Motor neuron (in vitro differentiated cells): ENCODE measurements at regions not wholly inside any gene's neighbourhood (a gene's known extent, or its start where the extent isn't known, plus 50 kb on each side); places are given as distances from the start of the nearest gene placed in this dataset.
A peak's percentile ranks its signal among the peaks of the same experiment; 100 is the strongest.

Experiments
- ATAC-seq, 8 experiments: fragments of 200-7000 bp; cut with Tn5 transposase; replicated peaks in 6 of 8; 2 replicates each; pipeline ENCODE4 v1.8.0; 2021; ENCODE audit warnings: mild to moderate bottlenecking in 8 of 8, moderate library complexity in 8 of 8
- H3K27ac ChIP-seq, 2 donors: fragments of 250-450 bp; sonication (Bioruptor Pico); 2 replicates each; pipeline ENCODE4 v1.9.0; 2021; ENCODE audit warnings: antibody characterized with exemption in 2 of 2, mild to moderate bottlenecking in 2 of 2, moderate library complexity in 1 of 2
- H3K4me1 ChIP-seq, 2 donors: fragments of 250-450 bp; sonication (Bioruptor Pico); replicated peaks in 1 of 2; 2 replicates each; pipeline ENCODE4 v1.6.1; 2021; ENCODE audit warnings: antibody characterized with exemption in 2 of 2, mild to moderate bottlenecking in 2 of 2, moderate library complexity in 1 of 2
- H3K4me3 ChIP-seq, 5 donors: fragments of 250-450 bp; sonication (Bioruptor Pico); 2 replicates each; pipeline ENCODE4 v1.9.0; 2021; ENCODE audit warnings: antibody characterized with exemption in 5 of 5, mild to moderate bottlenecking in 5 of 5, moderate library complexity in 4 of 5
- WGBS, 10 experiments: fragments of 450-650 bp; shearing (Covaris generic); methylation state at CpG; one replicate each; pipeline ENCODE4 v1.0.0; 2022; 5-methylcytosine and 5-hydroxymethylcytosine counted together
- in situ Hi-C, 9 experiments: fragments of 400-800 bp; cut with MboI; loops; one replicate each; pipeline ENCODE4 v1.15.0; 2021; ENCODE audit warnings: low sequenced_read_pairs in 9 of 9, low pct_unique_long_range_greater_than_20kb in 2 of 9; ENCODE audit not compliant: unreplicated experiment in 9 of 9

DNA sequence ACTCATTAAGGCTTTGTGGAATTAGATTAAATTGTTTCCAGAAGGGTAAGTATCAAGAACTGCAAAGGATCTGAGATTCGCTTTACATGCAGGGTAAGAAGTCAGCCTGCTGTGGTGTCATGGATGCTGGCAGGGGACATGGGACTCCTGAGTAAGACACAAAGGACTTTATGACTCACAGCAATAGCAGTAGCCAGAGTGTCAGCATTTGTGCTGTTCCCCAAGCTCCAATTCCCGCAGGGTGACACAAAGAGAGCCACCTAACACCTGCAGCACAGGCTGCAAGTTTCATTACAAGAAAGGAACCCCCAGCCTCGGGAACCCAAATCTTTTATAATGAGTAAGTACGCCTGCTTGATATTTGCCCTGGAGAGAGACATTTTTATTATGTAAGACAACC lies 298.1 kb upstream of the POU3F1 start:
- peak in 4 of 8 experiments; percentile 35 to 76 (median 48) for ATAC-seq
- Histone ChIP-seq H3K4me3 (no peak overlapping the region), H3K27ac (no peak overlapping the region), H3K4me1 (no peaks in the 10 kb centered on the region)
- in situ Hi-C loops = no loop called here
- WGBS, 10 experiments = 0 to 71% (median 63%) methylated on average over 1 to 3 of the region's 4 CpGs; no CpG with 5 or more reads in 6 of the 10 experiments

- Histone ChIP-seq H3K4me1 (peaks cover 8% of the 10 kb centered on the region in 2 donors), H3K4me3 (no peak overlapping the region), H3K27ac (no peak overlapping the region)
- 0 to 100% (median 90%) methylated on average over 2 to 4 of the region's 4 CpGs for WGBS, 10 experiments
- peak in 3 of 8 experiments; percentile 18 to 61 (median 31) for ATAC-seq
- in situ Hi-C loops = no loop called here
These were observed 295.1 kb upstream of the POU3F1 start for GRCh38 chr1:38341694-38342093.

- Histone ChIP-seq H3K4me1 (peaks cover 20 to 21% of the 10 kb centered on the region in 2 donors), H3K27ac (no peak overlapping the region), H3K4me3 (no peak overlapping the region)
- 20 to 80% (median 72%) methylated on average over 1 to 5 of the region's 5 CpGs; no CpG with 5 or more reads in 3 of the 10 experiments for WGBS, 10 experiments
- in situ Hi-C loops = no loop called here
- no peak for ATAC-seq
These were observed 293.8 kb upstream of the POU3F1 start for GRCh38 chr1:38340409-38340808.

DNA sequence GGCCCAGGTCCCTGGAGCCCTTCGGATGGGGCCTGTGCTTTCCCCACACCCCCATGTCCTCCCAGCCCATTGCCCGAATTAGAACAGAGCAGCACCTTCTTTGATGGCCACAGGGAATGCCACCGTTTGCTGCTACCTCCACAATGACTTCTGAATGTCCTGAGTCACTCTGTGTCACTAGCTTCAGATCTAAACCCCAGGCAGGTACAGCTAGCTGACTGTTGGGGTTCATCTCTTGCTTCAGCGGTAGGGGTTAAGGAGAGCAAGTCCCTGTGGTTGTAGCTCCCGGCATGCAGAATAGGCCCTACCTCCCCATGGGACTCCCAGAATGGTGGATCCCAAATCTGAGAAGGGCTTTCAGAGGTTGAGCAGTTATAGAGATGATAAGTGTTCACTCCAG lies 291.1 kb upstream of the POU3F1 start:
- in situ Hi-C loops = no loop called here
- peaks cover 26 to 27% of the 10 kb centered on the region in 2 donors for H3K4me1 ChIP-seq
- ATAC-seq = no peak
- WGBS, 10 experiments = 6 to 100% (median 80%) methylated on average over 1 to 5 of the region's 5 CpGs; no CpG with 5 or more reads in 2 of the 10 experiments
- H3K27ac ChIP-seq = no peak overlapping the region
- H3K4me3 ChIP-seq = no peak overlapping the region

DNA sequence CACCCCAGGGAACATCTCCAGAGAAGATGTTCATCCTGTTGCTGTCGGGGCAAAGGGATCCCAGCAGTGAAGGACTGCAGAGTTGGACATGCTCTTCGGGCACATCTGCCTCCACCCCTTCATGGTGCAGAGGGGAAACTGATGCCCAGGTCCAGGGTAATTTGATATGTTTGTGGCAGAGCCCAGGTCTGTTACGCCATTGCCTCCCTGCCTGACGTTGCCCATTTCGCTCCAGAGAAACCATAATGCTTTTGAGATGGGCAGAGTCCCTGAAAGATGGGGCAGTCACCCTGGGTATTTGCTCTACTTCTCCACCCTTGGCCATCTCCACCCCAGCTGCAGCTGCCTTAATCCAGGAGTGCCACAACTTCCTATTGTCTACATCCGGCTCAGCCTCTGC lies 290.4 kb upstream of the POU3F1 start:
- no peak for ATAC-seq
- no peak overlapping the region for H3K4me3 ChIP-seq

GRCh38 chr1:38336301-38336923 lies 289.8 kb upstream of the POU3F1 start:
- in situ Hi-C loops = no loop called here
- H3K4me3 ChIP-seq = no peak overlapping the region
- peak overlapping the region; percentile 14 to 50 for H3K27ac ChIP-seq
- H3K4me1 ChIP-seq = peaks cover 26 to 27% of the 10 kb centered on the region in 2 donors
- ATAC-seq = peak in 5 of 8 experiments; percentile 82 to 90 (median 87)
- 46 to 93% (median 79%) methylated on average over 2 to 8 of the region's 8 CpGs; no CpG with 5 or more reads in 1 of the 10 experiments for WGBS, 10 experiments

More for the DNA sequence above, 290.4 kb upstream of the POU3F1 start:
- 0 to 83% (median 80%) methylated on average over 1 to 6 of the region's 6 CpGs; no CpG with 5 or more reads in 5 of the 10 experiments for WGBS, 10 experiments
- Histone ChIP-seq H3K4me1 (peaks cover 26 to 27% of the 10 kb centered on the region in 2 donors), H3K27ac (no peak overlapping the region)
- in situ Hi-C loops = no loop called here

DNA sequence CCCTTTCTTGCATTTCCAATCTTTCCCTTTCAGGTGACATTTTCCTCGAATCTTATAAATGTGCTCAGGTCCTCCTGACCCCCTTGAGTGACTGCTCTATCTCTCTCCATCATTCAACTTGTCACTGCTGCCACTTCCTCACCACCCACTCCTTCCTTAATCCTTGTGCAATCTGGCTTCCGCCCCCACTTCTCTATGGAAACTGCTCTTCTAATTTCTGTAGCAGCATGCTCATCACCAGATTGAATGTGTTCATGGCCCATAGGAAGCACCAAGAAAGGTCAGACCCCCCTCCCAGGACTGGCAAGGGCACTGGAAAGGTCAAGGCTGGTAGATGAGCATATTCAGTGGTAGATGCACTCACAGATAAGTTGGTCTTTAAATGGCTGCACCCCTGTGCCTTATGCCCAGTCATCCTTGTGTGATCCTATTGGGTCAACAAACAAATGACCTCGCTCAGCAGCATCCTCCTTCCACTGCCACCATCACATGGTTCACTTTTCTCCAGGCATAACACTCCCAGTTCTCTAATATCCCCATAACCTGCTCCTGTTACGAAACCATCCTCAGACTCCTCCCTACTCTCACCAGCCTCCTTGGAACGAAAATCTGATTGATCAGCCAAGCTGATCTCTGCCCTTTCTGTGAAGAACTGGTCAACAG lies 288.5 kb upstream of the POU3F1 start:
- 0 to 93% (median 71%) methylated on average over 1 to 5 of the region's 5 CpGs for WGBS, 10 experiments
- peaks cover 26 to 27% of the 10 kb centered on the region in 2 donors for H3K4me1 ChIP-seq
- H3K4me3 ChIP-seq = no peak overlapping the region
- ATAC-seq = no peak
- no peak overlapping the region for H3K27ac ChIP-seq
- in situ Hi-C loops = no loop called here

GRCh38 chr1:38332649-38333310 lies 286.2 kb upstream of the POU3F1 start:
- no peak overlapping the region for H3K4me3 ChIP-seq
- WGBS, 10 experiments = 7 to 100% (median 82%) methylated on average over 1 to 7 of the region's 7 CpGs
- no peak for ATAC-seq
- H3K4me1 ChIP-seq = peaks cover 26 to 31% of the 10 kb centered on the region in 2 donors
- in situ Hi-C loops = no loop called here
- no peak overlapping the region for H3K27ac ChIP-seq

DNA sequence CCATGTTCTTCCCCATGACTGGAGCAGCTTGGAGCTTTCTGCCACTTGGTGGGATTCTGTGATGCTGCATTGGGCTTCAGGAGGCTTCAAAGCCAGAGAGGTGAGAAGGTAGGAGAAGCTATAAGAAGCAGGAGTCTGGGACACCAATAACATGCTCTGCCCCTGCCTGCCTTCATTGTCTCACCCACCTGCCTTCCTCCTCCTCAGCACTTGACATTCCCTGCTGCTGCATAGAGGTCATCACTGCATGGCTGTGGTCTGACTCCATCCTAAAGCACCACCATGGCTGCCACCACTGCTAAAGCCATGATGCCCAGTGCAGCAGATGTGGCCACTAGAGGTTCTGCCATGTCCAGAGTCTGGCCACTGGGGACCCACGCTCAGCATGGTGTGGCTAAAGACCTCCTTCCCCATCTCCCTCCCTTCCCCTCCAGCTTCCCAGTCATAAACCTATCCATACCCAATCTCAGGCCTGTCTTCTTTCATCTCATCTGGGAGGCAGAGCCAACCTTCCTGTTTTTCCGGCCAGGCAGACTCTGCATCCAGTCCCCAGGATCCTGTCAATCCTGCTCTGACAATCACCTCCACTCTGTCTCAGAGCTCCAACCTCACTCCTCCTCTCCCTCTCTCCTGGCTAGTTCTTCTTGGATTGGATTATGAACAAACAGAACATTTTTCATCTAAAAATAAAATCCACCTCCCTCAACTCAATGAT lies 285.1 kb upstream of the POU3F1 start:
- no peak for ATAC-seq
- 0 to 100% (median 42%) methylated on average over 1 to 2 of the region's 2 CpGs; no CpG with 5 or more reads in 3 of the 10 experiments for WGBS, 10 experiments
- Histone ChIP-seq H3K27ac (no peak overlapping the region), H3K4me3 (no peak overlapping the region), H3K4me1 (peaks cover 18 to 27% of the 10 kb centered on the region in 2 donors)
- in situ Hi-C loops = no loop called here

DNA sequence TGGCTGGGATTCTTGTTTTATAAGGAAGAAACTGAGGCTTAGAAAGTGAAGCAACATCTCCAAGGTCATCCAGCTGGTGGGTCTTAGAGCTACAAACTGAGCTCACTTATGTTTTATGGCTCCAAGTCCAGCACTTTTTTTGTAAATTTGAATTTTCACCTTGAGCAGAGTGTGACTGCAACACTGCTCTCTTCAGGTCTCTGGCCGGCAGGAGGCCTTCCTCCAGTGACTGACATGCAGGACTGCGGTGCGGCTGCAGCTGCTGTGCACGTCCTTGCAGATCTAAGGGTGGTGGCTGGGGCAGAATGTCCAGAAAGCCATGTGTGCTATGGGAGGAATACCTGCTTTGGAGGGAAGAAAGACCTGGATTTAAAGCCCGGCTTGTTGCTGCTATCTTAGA lies 284.2 kb upstream of the POU3F1 start:
- no peak for ATAC-seq
- Histone ChIP-seq H3K4me3 (no peak overlapping the region), H3K4me1 (peaks cover 9 to 19% of the 10 kb centered on the region in 2 donors), H3K27ac (no peak overlapping the region)
- in situ Hi-C loops = no loop called here
- 60 to 100% (median 74%) methylated on average over 1 to 5 of the region's 5 CpGs; no CpG with 5 or more reads in 3 of the 10 experiments for WGBS, 10 experiments

- H3K27ac ChIP-seq = no peak overlapping the region
- peaks cover 0 to 8% of the 10 kb centered on the region in 2 donors for H3K4me1 ChIP-seq
- ATAC-seq = no peak
- no peak overlapping the region for H3K4me3 ChIP-seq
- WGBS, 10 experiments = 0 to 83% (median 70%) methylated on average over 1 to 2 of the region's 2 CpGs; no CpG with 5 or more reads in 3 of the 10 experiments
- in situ Hi-C loops = no loop called here
These were observed 283.1 kb upstream of the POU3F1 start for GRCh38 chr1:38329644-38330043.

- peak in 1 of 8 experiments; percentile 30 for ATAC-seq
- 19 to 100% (median 86%) methylated on average over 1 to 8 of the region's 10 CpGs; no CpG with 5 or more reads in 3 of the 10 experiments for WGBS, 10 experiments
- in situ Hi-C loops = no loop called here
These were observed 281.9 kb upstream of the POU3F1 start for GRCh38 chr1:38328278-38329035.

More at GRCh38 chr1:38328278-38329035, 281.9 kb upstream of the POU3F1 start:
- H3K4me1 ChIP-seq = peaks cover 0 to 8% of the 10 kb centered on the region in 2 donors
- no peak overlapping the region for H3K27ac ChIP-seq
- no peak overlapping the region for H3K4me3 ChIP-seq
